Left ventricle myocardium inferior (tissue), 1 donor: ENCODE measurements at regions not wholly inside any gene's neighbourhood (a gene's known extent, or its start where the extent isn't known, plus 50 kb on each side); places are given as distances from the start of the nearest gene placed in this dataset.

Source experiments
- DNase-seq: peaks from one replicate; pipeline ENCODE4 v3.0.0-alpha.2; 2020
- H3K27ac ChIP-seq: fragments of 200-600 bp; replicated peaks from 2 replicates; pipeline ENCODE4 v1.8.0; 2021
- H3K27me3 ChIP-seq: fragments of 200-600 bp; 2 replicates; pipeline ENCODE4 v1.8.0; 2021; ENCODE audit warnings: low read depth
- H3K36me3 ChIP-seq: fragments of 200-600 bp; 2 replicates; pipeline ENCODE4 v1.8.0; 2021
- H3K4me1 ChIP-seq: fragments of 200-600 bp; 2 replicates; pipeline ENCODE4 v1.8.0; 2021
- H3K4me3 ChIP-seq: fragments of 200-600 bp; 2 replicates; pipeline ENCODE4 v1.8.0; 2021; ENCODE audit warnings: mild to moderate bottlenecking, moderate library complexity
- H3K9me3 ChIP-seq: fragments of 200-600 bp; replicated peaks from 2 replicates; pipeline ENCODE4 v1.8.0; 2021
- intact Hi-C: fragments of 100-400 bp; cut with micrococcal nuclease; formaldehyde crosslinking; loops from one replicate; pipeline ENCODE4 v1.11.0; 2022
- TF ChIP-seq, protein P1 (sequence below): fragments of 200-600 bp; IDR thresholded peaks from 2 replicates; pipeline ENCODE4 v1.8.0; 2021; ENCODE audit warnings: antibody characterized with exemption, mild to moderate bottlenecking, borderline replicate concordance
- donor health status: DM: no; HTN: yes; CAD: no; lungs with severe emphysema.

DNA sequence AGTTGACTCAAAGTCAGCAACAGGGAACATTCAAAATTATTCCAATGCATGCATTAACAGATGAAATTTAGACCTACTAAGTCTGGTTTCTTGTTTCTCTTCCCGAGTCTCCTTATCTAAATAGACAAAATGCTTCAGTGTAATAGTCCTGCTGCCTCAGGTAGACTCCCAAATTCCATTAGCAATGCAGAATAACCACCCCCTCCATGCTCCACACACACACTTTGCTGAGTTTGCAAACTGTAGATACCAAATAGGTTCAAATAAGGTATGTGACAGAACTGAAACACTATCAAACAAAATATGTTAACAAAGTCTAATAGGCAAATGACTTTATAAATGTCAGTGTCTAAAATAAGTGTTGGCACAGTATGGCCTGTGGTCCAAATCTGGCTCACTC lies 451.1 kb upstream of the SOX5 start:
- TF ChIP-seq, protein P1, sequence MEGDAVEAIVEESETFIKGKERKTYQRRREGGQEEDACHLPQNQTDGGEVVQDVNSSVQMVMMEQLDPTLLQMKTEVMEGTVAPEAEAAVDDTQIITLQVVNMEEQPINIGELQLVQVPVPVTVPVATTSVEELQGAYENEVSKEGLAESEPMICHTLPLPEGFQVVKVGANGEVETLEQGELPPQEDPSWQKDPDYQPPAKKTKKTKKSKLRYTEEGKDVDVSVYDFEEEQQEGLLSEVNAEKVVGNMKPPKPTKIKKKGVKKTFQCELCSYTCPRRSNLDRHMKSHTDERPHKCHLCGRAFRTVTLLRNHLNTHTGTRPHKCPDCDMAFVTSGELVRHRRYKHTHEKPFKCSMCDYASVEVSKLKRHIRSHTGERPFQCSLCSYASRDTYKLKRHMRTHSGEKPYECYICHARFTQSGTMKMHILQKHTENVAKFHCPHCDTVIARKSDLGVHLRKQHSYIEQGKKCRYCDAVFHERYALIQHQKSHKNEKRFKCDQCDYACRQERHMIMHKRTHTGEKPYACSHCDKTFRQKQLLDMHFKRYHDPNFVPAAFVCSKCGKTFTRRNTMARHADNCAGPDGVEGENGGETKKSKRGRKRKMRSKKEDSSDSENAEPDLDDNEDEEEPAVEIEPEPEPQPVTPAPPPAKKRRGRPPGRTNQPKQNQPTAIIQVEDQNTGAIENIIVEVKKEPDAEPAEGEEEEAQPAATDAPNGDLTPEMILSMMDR, result no peak
- DNase-seq, result no peak
- peaks cover 5% of the 10 kb centered on the region for H3K4me1 ChIP-seq
- H3K27me3 ChIP-seq, result no peaks in the 10 kb centered on the region
- H3K4me3 ChIP-seq, result no peak overlapping the region
- no peaks in the 10 kb centered on the region for H3K9me3 ChIP-seq
- intact Hi-C loops, result no loop called here
- H3K27ac ChIP-seq, result no peak overlapping the region
- H3K36me3 ChIP-seq, result no peaks in the 10 kb centered on the region

DNA sequence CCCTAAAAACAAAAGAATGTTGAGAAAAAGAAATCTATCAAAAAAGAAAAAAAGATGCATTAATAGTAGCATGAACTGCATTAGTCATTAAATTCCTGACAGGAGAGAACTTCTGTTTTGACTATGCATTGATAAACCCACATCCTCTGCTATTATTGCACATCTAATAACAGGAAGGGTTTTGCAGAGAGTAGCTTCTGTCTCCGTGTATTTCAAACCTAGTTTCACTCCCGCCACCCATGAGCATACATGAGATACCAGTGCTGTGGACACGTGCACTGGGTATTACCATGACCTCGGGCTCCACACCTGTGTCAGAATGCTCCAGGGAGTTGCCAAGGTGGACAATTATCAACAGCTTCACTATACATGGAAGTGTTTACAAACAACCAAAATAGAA lies 449.1 kb upstream of the SOX5 start:
- no peaks in the 10 kb centered on the region for H3K27me3 ChIP-seq
- no peak for DNase-seq
- H3K9me3 ChIP-seq, result no peaks in the 10 kb centered on the region
- peaks cover 10% of the 10 kb centered on the region for H3K4me1 ChIP-seq
- no peak overlapping the region for H3K27ac ChIP-seq
- H3K4me3 ChIP-seq, result no peak overlapping the region
- intact Hi-C loops, result no loop called here
- no peaks in the 10 kb centered on the region for H3K36me3 ChIP-seq
- TF ChIP-seq, protein P1, result no peak

DNA sequence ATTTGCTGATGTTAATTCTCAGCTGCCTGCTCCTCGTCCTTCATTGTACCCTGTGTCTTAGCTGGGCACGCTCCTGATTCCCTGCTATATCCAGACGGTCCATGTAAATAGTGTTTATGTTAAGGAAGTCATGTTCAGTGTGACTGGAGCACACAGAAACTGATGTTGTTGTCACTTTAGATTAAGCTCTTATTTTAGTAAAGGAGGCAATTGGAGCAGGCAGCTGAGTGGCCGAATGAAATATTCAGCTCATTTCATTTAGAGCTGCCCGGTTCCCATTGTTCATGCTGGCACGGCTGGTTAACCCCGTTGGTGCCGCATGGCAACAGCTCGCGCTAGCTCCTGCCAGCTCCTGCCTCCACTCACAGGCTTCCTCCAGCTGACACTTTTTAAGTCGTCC lies 446.8 kb upstream of the SOX5 start:
- H3K27ac ChIP-seq, result no peak overlapping the region
- DNase-seq, result no peak
- peaks cover 5% of the 10 kb centered on the region for H3K9me3 ChIP-seq
- H3K4me3 ChIP-seq, result peak overlapping the region; percentile 26
- H3K27me3 ChIP-seq, result no peaks in the 10 kb centered on the region
- H3K36me3 ChIP-seq, result no peaks in the 10 kb centered on the region
- H3K4me1 ChIP-seq, result peaks cover 10% of the 10 kb centered on the region
- intact Hi-C loops, result no loop called here
- TF ChIP-seq, protein P1, result no peak

DNA sequence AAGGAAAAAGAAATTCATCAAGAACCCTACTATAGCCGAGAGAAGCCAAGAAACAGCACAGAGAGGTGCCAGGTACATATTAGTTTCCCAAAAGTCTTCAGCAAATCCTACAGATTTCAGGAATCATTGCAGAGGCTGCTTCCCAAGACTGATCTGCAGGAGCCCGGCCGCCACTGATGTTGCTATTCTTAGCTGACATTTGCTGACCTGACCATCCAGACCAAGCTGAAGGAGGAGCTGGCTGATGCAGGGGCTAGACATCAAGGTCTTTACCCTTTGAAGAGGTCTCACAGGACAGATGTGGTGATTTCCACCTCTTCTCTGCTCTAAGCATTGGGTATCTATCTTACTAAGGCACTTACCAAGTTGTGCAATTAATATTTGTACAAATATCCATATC lies 444.8 kb upstream of the SOX5 start:
- H3K9me3 ChIP-seq, result peaks cover 15% of the 10 kb centered on the region
- H3K27ac ChIP-seq, result no peak overlapping the region
- intact Hi-C loops, result no loop called here
- H3K27me3 ChIP-seq, result no peaks in the 10 kb centered on the region
- no peak for DNase-seq
- no peak overlapping the region for H3K4me3 ChIP-seq
- TF ChIP-seq, protein P1, result no peak
- peaks cover 10% of the 10 kb centered on the region for H3K4me1 ChIP-seq
- no peaks in the 10 kb centered on the region for H3K36me3 ChIP-seq

DNA sequence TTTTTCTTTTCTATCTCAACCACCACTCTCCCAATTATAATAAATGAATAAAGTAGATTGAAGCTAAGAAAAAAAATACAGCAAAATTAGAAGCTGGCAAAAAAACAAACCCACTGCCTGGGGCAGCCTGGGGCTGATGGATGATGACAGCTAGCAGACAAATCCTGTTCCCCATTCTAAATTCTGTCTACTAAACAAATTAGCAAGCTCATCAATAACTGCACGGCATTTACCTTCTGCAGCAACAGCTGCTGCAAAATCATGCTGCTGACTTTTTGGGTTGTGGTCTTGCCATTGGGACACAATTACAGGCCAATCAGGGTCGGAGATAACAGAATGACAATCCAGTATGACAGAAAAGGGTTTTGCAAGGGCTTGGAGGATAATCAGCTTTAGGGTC lies 443.6 kb upstream of the SOX5 start:
- DNase-seq, result no peak
- Histone ChIP-seq H3K4me1 (peaks cover 10% of the 10 kb centered on the region), H3K36me3 (no peaks in the 10 kb centered on the region), H3K4me3 (no peak overlapping the region), H3K27me3 (no peaks in the 10 kb centered on the region), H3K27ac (no peak overlapping the region), H3K9me3 (peaks cover 16% of the 10 kb centered on the region)
- TF ChIP-seq, protein P1, result no peak
- intact Hi-C loops, result no loop called here

DNA sequence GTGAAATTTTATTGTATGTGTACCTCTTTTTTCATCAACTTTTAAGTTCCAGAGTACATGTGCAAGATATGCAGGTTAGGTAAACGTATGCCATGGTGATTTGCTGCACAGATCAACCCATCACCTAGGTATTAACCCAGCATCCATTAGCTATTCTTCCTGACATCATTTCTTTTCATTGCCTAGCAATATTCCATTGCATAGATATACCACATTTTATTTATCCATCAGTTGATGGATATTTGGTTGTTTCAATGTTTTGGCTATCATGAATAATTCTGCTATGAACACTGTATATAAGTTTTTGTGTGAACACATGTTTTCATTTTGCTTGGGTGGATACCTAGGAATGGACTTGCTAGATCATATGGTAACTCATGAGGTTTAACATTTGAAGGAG lies 439.9 kb upstream of the SOX5 start:
- H3K27me3 ChIP-seq, result no peaks in the 10 kb centered on the region
- peaks cover 5% of the 10 kb centered on the region for H3K4me1 ChIP-seq
- TF ChIP-seq, protein P1, result no peak
- intact Hi-C loops, result no loop called here
- H3K27ac ChIP-seq, result no peak overlapping the region
- peaks cover 16% of the 10 kb centered on the region for H3K9me3 ChIP-seq
- no peak overlapping the region for H3K4me3 ChIP-seq
- H3K36me3 ChIP-seq, result no peaks in the 10 kb centered on the region
- no peak for DNase-seq
